IPS-15b (cell line): ENCODE measurements at regions not wholly inside any gene's neighbourhood (a gene's known extent, or its start where the extent isn't known, plus 50 kb on each side); places are given as distances from the start of the nearest gene placed in this dataset.

Source experiments
- H3K27me3 ChIP-seq: one replicate; pipeline ENCODE4 v1.6.1; 2013; ENCODE audit warnings: low read length; ENCODE audit not compliant: control insufficient read depth, insufficient read depth
- H3K36me3 ChIP-seq: one replicate; pipeline ENCODE4 v1.6.1; 2013; ENCODE audit warnings: low read length; ENCODE audit not compliant: control insufficient read depth, insufficient read depth
- H3K4me1 ChIP-seq: one replicate; pipeline ENCODE4 v1.6.1; 2013; ENCODE audit warnings: mild to moderate bottlenecking, low read length; ENCODE audit not compliant: control insufficient read depth, insufficient read depth
- H3K4me3 ChIP-seq: one replicate; pipeline ENCODE4 v1.5.1; 2013; ENCODE audit warnings: low read depth, low read length
- H3K9ac ChIP-seq: one replicate; pipeline ENCODE4 v1.6.1; 2013; ENCODE audit warnings: low read depth, mild to moderate bottlenecking, low read length
- H3K9me3 ChIP-seq: one replicate; pipeline ENCODE4 v1.6.1; 2013; ENCODE audit warnings: mild to moderate bottlenecking, low read length; ENCODE audit not compliant: control insufficient read depth, insufficient read depth

GRCh38 chr5:168207450-168208029 is 83.9 kb upstream of the WWC1 start:
- Histone ChIP-seq H3K9me3 (no peaks in the 10 kb centered on the region), H3K9ac (no peak overlapping the region), H3K4me1 (no peaks in the 10 kb centered on the region), H3K27me3 (no peaks in the 10 kb centered on the region), H3K4me3 (no peak overlapping the region), H3K36me3 (no peaks in the 10 kb centered on the region)

- no peak overlapping the region for H3K4me3 ChIP-seq
- H3K27me3 ChIP-seq: no peaks in the 10 kb centered on the region
- no peaks in the 10 kb centered on the region for H3K4me1 ChIP-seq
- H3K9me3 ChIP-seq: no peaks in the 10 kb centered on the region
- no peaks in the 10 kb centered on the region for H3K36me3 ChIP-seq
- no peak overlapping the region for H3K9ac ChIP-seq
Observed at GRCh38 chr5:168209244-168209995, 82.0 kb upstream of the WWC1 start.

GRCh38 chr5:168209997-168210396 is 81.4 kb upstream of the WWC1 start:
- no peak overlapping the region for H3K9ac ChIP-seq
- H3K4me3 ChIP-seq: no peak overlapping the region
- H3K36me3 ChIP-seq: no peaks in the 10 kb centered on the region
- no peaks in the 10 kb centered on the region for H3K9me3 ChIP-seq
- H3K4me1 ChIP-seq: no peaks in the 10 kb centered on the region
- H3K27me3 ChIP-seq: no peaks in the 10 kb centered on the region

- H3K4me3 ChIP-seq: no peak overlapping the region
- no peak overlapping the region for H3K9ac ChIP-seq
- no peaks in the 10 kb centered on the region for H3K36me3 ChIP-seq
- no peaks in the 10 kb centered on the region for H3K27me3 ChIP-seq
- no peaks in the 10 kb centered on the region for H3K9me3 ChIP-seq
- H3K4me1 ChIP-seq: peaks cover 6% of the 10 kb centered on the region
Observed at GRCh38 chr5:168211245-168211644, 80.2 kb upstream of the WWC1 start.

- Histone ChIP-seq H3K9ac (no peak overlapping the region), H3K36me3 (no peaks in the 10 kb centered on the region), H3K4me3 (no peak overlapping the region), H3K4me1 (peaks cover 9% of the 10 kb centered on the region), H3K9me3 (no peaks in the 10 kb centered on the region), H3K27me3 (no peaks in the 10 kb centered on the region)
Observed at GRCh38 chr5:168211936-168212335, 79.5 kb upstream of the WWC1 start.

GRCh38 chr5:168214071-168214470 is 77.4 kb upstream of the WWC1 start:
- no peak overlapping the region for H3K4me3 ChIP-seq
- no peaks in the 10 kb centered on the region for H3K27me3 ChIP-seq
- no peak overlapping the region for H3K9ac ChIP-seq
- no peaks in the 10 kb centered on the region for H3K9me3 ChIP-seq
- peaks cover 9% of the 10 kb centered on the region for H3K4me1 ChIP-seq
- no peaks in the 10 kb centered on the region for H3K36me3 ChIP-seq

GRCh38 chr5:168214886-168215285 is 76.6 kb upstream of the WWC1 start:
- Histone ChIP-seq H3K9ac (no peak overlapping the region), H3K4me1 (peaks cover 12% of the 10 kb centered on the region), H3K9me3 (no peaks in the 10 kb centered on the region), H3K4me3 (no peak overlapping the region), H3K27me3 (no peaks in the 10 kb centered on the region), H3K36me3 (no peaks in the 10 kb centered on the region)

GRCh38 chr5:168215646-168216045 is 75.8 kb upstream of the WWC1 start:
- Histone ChIP-seq H3K4me3 (no peak overlapping the region), H3K9ac (no peak overlapping the region), H3K36me3 (no peaks in the 10 kb centered on the region), H3K9me3 (no peaks in the 10 kb centered on the region), H3K27me3 (no peaks in the 10 kb centered on the region), H3K4me1 (peaks cover 12% of the 10 kb centered on the region)

GRCh38 chr5:168216989-168217388 is 74.5 kb upstream of the WWC1 start:
- Histone ChIP-seq H3K4me3 (no peak overlapping the region), H3K36me3 (no peaks in the 10 kb centered on the region), H3K27me3 (no peaks in the 10 kb centered on the region), H3K9me3 (no peaks in the 10 kb centered on the region), H3K4me1 (peaks cover 12% of the 10 kb centered on the region), H3K9ac (no peak overlapping the region)

- Histone ChIP-seq H3K9ac (no peak overlapping the region), H3K27me3 (no peaks in the 10 kb centered on the region), H3K36me3 (no peaks in the 10 kb centered on the region)
Observed at GRCh38 chr5:168217497-168217896, 73.9 kb upstream of the WWC1 start.

GRCh38 chr5:168218746-168219145 is 72.7 kb upstream of the WWC1 start:
- Histone ChIP-seq H3K27me3 (no peaks in the 10 kb centered on the region), H3K4me3 (no peak overlapping the region), H3K9ac (no peak overlapping the region), H3K36me3 (no peaks in the 10 kb centered on the region), H3K4me1 (peaks cover 12% of the 10 kb centered on the region), H3K9me3 (no peaks in the 10 kb centered on the region)

More at GRCh38 chr5:168217497-168217896, 73.9 kb upstream of the WWC1 start:
- no peaks in the 10 kb centered on the region for H3K9me3 ChIP-seq
- H3K4me3 ChIP-seq: no peak overlapping the region
- peaks cover 12% of the 10 kb centered on the region for H3K4me1 ChIP-seq
